GM19438 (cell line): ENCODE measurements at regions not wholly inside any gene's neighbourhood (a gene's known extent, or its start where the extent isn't known, plus 50 kb on each side); places are given as distances from the start of the nearest gene placed in this dataset.
"Not testable (repeated sequence)": the region's sequence is repeated elsewhere in the genome, so short reads cannot be mapped to it uniquely, and the experiment has no call there.

ENCODE experiments used
- ATAC-seq: cut with Tn5 transposase; IDR thresholded peaks from one replicate; pipeline ENCODE4 v1.9.1; 2021; ENCODE audit warnings: low read depth; ENCODE audit not compliant: unreplicated experiment

GRCh38 chr10:36880898-36881297 is 244.5 kb upstream of the ANKRD30A start:
- no peak for ATAC-seq

DNA sequence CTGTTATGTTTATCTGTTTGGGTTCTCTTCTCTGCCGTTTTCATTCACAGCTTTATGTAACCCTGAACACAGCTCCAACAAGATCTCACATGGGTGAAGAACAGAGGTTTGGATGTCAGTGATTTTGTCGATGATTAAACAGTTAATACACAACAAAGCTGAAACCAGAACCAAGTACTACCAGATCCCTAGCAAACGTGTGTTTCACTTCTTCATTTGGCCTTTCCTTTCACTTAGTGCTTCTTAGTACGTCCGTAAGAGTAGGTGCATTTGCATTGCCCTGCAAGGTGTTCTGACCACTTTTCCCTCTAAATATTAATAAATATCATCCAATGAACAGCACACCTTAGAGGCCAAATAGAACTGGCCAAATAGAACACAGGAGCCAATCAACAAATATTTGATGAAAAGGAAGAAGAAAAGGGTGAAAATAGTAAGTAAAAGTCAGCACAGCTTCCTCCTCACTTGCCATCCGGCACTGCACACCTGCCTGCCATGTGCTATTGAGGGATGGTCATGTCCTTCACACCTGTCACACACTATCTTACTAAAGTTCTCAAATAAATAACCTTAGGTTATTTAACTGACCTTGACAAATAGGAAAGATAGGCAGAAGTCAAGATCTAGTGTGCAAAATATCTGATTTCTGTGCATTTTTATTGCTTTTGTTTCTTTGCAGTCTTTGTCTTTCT is 252.6 kb upstream of the ANKRD30A start:
- peak; percentile 95 for ATAC-seq

DNA sequence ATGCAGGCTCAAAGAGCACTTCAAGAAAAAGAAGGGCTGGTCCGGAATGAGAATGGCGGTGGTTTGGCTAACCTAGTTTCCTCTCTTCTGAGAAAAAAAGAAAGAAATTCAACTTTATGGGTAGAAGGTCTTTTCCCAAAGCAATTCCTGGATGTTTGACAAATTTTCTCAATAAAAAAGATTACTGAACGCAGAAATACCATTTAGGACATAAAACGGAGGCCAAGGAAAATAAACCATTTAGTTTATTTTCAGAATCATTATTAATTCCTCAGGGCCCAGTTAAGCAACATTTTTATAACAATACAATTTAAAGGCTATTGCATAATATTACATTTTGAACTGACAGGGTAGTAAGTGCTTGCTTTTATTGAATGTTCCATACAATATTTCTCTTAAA is 284.6 kb upstream of the ANKRD30A start:
- ATAC-seq: no peak

DNA sequence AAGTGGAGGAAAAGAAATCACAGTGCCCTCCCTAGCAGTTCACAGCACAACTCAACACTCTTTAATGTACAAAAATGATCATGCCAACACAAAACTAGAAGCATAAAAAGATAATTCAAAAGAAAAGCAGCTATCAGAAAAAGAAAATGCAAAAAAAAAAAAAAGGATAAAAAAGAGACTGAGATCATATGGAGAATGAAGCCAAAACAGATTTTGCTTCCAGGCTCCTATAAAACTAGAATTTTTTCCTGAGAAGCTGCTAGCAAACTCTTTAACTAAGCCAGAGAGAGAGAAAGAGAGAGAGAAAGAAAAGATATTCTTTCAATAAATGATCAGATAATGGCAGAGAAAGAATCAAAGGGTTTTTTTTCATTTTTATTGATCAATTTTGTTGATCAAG is 288.0 kb upstream of the ANKRD30A start:
- ATAC-seq: no peak

DNA sequence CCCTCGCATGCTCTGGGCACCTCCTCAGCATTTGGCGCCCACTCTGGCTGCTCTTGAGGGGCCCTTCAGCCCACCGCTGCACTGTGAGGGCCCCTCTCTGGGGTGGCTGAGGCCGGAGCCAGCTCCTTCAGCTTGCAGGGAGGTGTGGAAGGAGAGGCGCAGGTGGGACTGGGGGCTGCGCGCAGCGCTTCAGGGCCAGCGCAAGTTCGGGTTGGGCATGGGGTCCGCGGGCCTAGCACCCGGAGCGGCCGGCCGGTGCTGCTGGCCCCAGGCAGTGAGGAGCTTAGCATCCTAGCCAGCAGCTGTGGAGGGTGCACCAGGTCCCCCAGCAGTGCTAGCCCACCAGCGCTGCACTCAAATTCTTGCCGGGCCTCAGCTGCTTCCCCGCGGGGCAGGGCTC is 305.6 kb upstream of the ANKRD30A start:
- ATAC-seq: no peak

DNA sequence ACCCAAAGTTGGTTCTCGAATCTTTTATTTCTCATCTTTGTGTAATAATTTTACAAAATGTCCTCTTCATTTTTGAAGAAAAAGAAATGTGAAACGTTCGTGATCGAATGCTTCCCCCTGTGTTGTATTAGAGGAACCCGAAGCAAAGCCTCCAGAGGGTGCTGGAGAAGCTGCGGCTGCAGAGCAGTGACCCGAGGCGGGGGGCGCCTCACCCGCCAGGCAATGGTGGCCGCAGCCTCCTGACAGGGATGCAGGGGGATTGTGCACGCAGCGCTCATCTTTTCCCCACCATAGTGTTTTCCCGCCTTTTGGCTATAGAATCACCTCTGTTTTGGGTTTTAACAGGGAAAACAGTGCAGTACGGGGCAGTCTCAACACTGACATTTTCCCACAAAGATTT is 307.5 kb upstream of the ANKRD30A start:
- ATAC-seq: no peak

DNA sequence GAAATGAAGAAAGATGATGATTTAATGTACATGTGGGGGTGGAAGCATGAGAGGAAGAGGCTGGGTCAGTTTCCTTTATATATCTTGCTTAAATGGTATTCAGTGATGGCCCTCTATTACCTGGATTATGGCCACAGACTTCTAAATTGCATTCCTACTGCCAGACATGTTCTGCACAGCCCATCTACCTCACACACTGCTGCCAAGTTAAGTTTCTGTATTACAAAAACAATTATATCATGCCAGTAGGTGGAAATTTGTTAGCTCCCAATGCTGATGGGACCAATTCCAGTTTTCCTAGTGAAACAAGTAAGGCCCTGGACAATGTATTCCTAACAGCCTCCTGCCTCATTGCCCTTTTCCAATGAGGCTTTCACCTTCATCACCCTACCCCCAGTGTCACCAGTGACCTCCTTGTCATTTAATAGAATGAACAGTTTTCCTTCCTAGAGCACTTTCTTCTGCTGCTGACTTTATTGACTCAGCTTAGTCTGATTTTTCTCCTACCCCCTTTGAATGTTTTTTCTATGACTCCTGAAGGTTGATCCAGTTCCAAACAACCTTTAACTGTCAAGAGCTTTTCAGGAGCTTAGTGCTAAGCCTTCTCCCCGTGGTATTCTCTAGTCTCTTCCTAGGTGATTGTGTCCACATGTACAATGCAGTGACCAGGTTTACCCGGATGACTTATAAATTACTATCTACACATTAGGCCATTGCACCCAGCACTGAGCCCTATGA is 316.6 kb upstream of the ANKRD30A start:
- no peak for ATAC-seq

GRCh38 chr10:36803229-36803628 is 322.2 kb upstream of the ANKRD30A start:
- no peak for ATAC-seq

DNA sequence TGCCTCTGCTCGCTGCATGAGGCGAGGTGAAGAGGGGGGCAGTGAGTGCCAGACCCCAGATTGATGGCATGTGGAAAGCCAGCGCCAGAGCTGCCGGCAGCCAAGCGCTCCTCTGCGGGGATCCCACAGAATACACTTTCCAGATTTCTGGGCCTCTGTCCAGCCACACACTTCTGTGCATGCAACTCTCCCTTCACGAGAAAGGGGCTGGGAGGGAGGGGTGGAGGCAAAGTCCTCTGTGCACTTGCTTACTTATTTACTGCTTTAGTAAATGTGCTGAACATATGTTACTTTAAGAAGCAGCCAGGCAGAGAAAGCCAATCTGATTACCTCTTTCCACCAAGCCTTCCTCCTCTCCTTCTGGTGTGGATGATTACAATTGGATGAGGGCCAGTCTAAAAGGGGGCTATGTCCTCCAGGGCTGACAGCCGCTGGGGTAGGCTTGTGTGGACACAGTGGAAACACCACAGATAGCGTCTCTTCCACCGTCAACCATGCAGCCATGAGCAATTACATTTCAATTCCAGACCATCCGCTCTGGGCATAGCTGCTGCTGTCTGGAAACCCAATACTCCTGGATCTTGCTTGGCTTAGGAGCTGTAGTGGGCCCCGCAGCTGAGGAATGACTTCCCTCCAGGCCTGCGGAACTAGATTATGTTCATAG is 322.8 kb upstream of the ANKRD30A start:
- ATAC-seq: no peak

DNA sequence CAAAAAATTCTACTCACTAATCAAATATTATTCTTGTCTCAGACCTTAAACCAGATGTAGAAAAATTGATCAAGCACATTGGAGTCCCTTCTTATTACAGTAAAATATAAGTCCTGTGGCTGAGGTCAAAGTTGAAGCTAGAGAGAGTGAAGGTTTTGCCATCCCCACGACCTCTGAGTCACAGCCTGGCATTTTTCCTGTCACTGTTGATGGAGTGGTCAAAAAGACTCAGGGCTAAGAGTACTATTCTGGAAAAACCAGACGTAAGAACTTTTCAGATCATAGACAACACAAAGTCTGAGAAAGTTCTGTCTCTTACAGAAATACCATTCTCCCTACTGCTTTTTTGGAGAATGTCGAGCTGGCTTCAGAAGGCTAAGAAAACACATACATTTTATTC is 323.7 kb upstream of the ANKRD30A start:
- ATAC-seq: no peak

DNA sequence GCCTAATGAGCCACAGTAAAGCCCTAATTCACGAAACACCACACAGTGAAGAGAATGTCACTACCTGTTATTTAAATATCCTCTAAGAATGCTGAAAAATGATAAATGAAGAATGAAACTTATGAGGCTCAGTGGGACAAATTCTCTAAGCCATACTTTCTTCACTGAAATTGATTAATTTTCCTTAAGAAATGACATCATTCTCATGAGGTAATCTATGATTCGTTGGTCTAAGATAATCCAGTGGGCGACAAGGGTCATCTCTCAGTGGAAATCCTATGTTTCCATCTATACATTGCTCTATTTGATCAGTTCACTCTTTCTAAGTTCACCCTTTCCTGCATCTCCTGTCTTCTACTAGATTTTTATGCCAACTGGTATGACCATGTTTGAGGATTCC is 330.4 kb upstream of the ANKRD30A start:
- ATAC-seq: no peak

DNA sequence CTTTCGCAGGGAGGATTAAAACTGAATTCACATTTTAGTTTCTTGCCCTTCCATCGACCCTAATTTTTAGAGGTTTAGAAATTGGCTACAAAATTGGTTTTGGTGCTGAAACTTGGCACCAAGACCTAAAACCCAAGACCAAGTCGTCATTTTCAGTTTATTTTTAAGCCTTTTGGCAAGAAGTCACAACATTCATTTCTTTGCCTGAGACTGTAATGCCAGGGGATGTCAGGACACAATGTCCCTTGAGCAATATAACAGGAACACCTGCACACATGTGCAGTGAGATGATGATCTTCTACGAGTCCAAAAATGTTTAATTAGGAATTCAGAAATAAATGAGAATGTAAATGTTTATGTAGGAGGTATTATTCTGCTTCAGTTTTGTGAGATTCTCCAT is 335.4 kb upstream of the ANKRD30A start:
- ATAC-seq: no peak

DNA sequence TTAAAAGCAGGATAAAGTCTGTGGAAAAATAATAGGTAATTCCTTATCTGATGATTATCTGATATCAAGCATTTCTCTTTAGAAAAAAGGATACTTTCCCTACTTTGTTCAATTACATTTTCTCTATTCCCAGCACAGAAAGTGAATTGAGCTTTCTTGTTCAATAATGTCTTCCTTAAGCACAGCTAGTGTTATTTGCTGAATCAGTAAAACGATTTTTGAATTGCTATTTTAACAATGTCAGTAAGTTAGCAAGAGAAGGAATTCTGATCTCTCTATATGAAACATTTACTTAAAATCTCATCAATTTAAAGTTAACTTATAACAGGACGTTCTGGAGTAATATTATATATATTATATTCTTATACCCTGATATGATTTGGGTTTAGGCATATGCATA is 337.2 kb upstream of the ANKRD30A start:
- ATAC-seq: no peak

DNA sequence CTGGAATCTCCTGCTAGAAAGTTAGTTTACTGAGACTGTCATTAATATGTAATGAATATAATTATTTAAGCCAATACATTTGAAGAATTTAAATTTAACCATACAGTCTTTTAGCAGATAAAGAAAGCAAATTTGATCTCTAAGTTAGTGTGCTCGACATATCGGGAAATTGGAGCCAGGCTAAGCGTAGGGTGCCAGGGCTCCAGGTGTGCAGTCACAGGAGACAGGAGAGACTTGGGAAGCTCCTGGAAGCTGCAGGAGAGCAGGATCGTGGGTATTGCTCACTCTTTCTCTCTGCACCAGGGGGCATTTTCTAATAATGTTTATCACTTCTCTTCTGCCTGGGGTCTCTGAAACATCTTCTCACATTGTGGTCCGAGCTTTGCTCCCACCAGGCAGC is 342.0 kb upstream of the ANKRD30A start:
- no peak for ATAC-seq

GRCh38 chr10:36781570-36781969 is 343.8 kb upstream of the ANKRD30A start:
- no peak for ATAC-seq

DNA sequence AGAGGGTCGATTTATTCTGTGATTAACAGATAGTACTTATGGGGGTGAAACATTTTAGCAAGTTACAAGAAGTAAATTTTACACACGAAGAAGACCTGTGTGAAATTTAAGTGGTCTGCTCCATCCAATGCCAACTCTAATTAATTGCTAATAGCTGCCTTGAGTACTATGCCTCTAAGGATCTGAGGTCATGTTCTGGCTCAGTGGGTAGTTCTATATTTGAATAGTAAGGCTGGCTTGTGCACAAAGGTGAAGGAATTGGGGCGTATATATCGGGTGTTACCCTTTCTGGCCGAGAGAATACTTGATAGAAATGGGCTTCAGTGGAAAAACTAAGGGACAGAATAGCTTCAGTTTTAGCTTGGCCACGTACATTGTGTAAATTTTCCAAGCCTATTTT is 345.2 kb upstream of the ANKRD30A start:
- ATAC-seq: no peak

- ATAC-seq: no peak
Observed at GRCh38 chr10:36779238-36779846, 346.1 kb upstream of the ANKRD30A start.

DNA sequence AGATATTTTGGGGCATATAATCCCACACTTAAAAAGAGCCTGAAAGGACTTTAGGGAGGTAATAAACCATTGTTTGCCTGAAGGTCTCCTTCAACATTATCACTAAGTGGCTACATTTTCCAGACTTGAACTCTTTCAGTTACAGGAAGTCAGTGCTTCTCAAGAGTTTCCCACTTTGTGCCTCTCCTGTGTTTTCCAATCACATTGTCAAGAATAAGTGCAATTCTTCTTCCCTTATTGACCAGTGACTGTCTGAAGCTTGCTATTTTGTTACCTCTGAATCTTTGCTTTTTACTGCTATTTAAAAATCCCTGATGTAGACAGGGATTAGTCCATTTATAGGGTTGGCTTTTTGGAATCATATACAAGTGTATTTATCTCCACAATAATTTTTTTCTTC is 346.7 kb upstream of the ANKRD30A start:
- ATAC-seq: no peak

GRCh38 chr10:36773652-36774051 is 351.7 kb upstream of the ANKRD30A start:
- ATAC-seq: no peak

GRCh38 chr10:36771725-36772124 is 353.7 kb upstream of the ANKRD30A start:
- no peak for ATAC-seq

GRCh38 chr10:36769741-36770140 is 355.7 kb upstream of the ANKRD30A start:
- ATAC-seq: not testable (repeated sequence)
